GM12875 (cell line): ENCODE measurements at regions not wholly inside any gene's neighbourhood (a gene's known extent, or its start where the extent isn't known, plus 50 kb on each side); places are given as distances from the start of the nearest gene placed in this dataset.

Experiments used
- H3K4me3 ChIP-seq: one replicate; pipeline ENCODE4 v1.5.1; 2011; ENCODE audit warnings: low read depth, low read length, control low read depth
- CTCF ChIP-seq: IDR thresholded peaks from 2 replicates; pipeline ENCODE4 v1.5.1; 2011; ENCODE audit warnings: low read depth, mild to moderate bottlenecking, control low read depth, inconsistent platforms, low read length, moderate library complexity, borderline replicate concordance; ENCODE audit not compliant: insufficient read depth

- no peak for TF ChIP-seq CTCF
Measured at GRCh38 chr12:30120522-30120921, 336.8 kb upstream of the TMTC1 start.

GRCh38 chr12:30117483-30117882 lies 333.7 kb upstream of the TMTC1 start:
- no peak for TF ChIP-seq CTCF
- H3K4me3 ChIP-seq: no peak overlapping the region

More at GRCh38 chr12:30120522-30120921, 336.8 kb upstream of the TMTC1 start:
- no peak overlapping the region for H3K4me3 ChIP-seq

- H3K4me3 ChIP-seq: no peak overlapping the region
- no peak for TF ChIP-seq CTCF
Measured at GRCh38 chr12:30111719-30112118, 328.0 kb upstream of the TMTC1 start.

DNA sequence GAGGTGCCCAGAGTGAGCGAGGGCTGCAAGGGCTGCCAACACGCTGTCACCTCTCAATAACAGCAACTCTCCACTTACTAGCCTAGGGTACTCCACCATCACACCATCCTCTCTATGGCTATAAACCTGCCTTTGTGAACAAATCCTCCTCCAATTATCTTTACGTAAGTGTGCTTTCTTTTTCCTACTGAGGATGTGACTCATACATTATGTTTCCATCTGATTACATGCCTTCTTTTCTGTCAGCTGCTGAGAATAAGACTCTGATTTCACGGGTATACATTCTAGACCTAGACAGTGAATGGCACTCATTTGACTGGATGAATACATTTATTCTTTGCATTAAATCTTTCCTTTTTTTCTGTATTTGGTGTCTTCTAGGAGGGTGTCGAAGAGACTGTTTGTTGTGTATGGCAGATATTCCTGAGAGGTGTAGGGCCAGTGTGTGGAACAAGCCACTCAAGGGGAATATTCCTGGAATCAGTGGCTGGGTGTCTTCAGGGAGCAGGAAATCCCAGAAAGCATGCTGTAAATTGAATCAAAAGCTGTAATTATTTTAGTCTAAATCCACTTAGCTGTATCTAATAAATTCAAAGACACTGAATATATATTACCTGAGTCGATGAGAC lies 327.3 kb upstream of the TMTC1 start:
- no peak for TF ChIP-seq CTCF
- H3K4me3 ChIP-seq: no peak overlapping the region

DNA sequence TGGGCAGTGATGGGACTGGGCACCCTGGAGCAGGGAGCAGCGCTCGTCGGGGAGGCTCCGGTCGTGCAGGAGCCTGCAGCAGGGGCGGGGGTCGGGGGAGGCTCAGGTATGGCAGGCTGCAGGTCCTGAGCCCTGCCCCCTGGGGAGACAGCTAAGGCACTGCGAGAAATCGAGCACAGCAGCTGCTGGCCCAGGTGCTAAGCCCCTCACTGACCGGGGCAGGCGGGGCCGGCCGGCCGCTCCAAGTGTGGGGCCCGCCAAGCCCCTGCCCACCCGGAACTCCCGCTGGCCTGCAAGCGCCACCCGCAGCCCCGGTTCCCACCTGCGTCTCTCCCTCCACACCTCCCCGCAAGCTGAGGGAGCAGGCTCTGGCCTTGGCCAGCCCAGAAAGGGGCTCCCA lies 326.8 kb upstream of the TMTC1 start:
- H3K4me3 ChIP-seq: no peak overlapping the region
- TF ChIP-seq CTCF: no peak

DNA sequence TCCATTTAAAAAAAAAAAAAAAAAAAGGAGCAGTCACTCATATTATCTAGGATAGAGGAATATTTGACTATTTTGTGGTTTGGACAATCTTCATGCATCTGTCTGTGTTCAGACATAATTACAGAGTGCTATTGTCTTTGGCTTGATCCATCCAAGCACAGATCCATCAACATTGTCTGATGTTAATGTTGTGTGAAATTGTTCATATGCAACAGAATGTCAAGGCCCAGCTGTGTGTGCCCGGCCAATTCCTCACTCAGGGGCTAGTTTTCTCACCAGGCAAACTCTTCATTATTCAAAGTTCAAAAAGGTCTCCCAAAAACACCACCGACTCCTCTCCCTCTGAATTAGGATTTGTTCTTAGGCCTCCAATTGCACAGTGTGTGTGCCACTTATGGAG lies 324.9 kb upstream of the TMTC1 start:
- H3K4me3 ChIP-seq: no peak overlapping the region
- TF ChIP-seq CTCF: no peak

GRCh38 chr12:30106204-30106965 lies 322.6 kb upstream of the TMTC1 start:
- TF ChIP-seq CTCF: no peak

More at GRCh38 chr12:30106204-30106965, 322.6 kb upstream of the TMTC1 start:
- no peak overlapping the region for H3K4me3 ChIP-seq
